GM21737 (cell line): ENCODE measurements at regions not wholly inside any gene's neighbourhood (a gene's known extent, or its start where the extent isn't known, plus 50 kb on each side); places are given as distances from the start of the nearest gene placed in this dataset.
A peak's percentile ranks its signal among the peaks of the same experiment; 100 is the strongest.
"Not testable (repeated sequence)": the region's sequence is repeated elsewhere in the genome, so short reads cannot be mapped to it uniquely, and the experiment has no call there.

ENCODE experiments used
- ATAC-seq: cut with Tn5 transposase; IDR thresholded peaks from one replicate; pipeline ENCODE4 v1.9.1; 2021; ENCODE audit warnings: mild to moderate bottlenecking, moderate library complexity; ENCODE audit not compliant: unreplicated experiment

- no peak for ATAC-seq
Observed at GRCh38 chr11:79525257-79525656, 84.4 kb upstream of the TENM4 start.

- no peak for ATAC-seq
Observed at GRCh38 chr11:79522626-79523025, 81.8 kb upstream of the TENM4 start.

GRCh38 chr11:79520086-79520485, 79.3 kb upstream of the TENM4 start:
- ATAC-seq, result no peak

- ATAC-seq, result no peak
Observed at GRCh38 chr11:79515781-79516180, 75.0 kb upstream of the TENM4 start.

GRCh38 chr11:79514695-79515094, 73.9 kb upstream of the TENM4 start:
- no peak for ATAC-seq

GRCh38 chr11:79514290-79514689, 73.5 kb upstream of the TENM4 start:
- no peak for ATAC-seq

- ATAC-seq, result no peak
Observed at GRCh38 chr11:79512706-79513469, 72.1 kb upstream of the TENM4 start.

- ATAC-seq, result no peak
Observed at GRCh38 chr11:79510960-79511359, 70.1 kb upstream of the TENM4 start.

- ATAC-seq, result no peak
Observed at GRCh38 chr11:79508461-79508860, 67.6 kb upstream of the TENM4 start.

GRCh38 chr11:79507706-79508105, 66.9 kb upstream of the TENM4 start:
- ATAC-seq, result no peak

- ATAC-seq, result no peak
Observed at GRCh38 chr11:79506734-79507344, 66.0 kb upstream of the TENM4 start.

- no peak for ATAC-seq
Observed at GRCh38 chr11:79506124-79506523, 65.3 kb upstream of the TENM4 start.

- no peak for ATAC-seq
Observed at GRCh38 chr11:79503028-79503427, 62.2 kb upstream of the TENM4 start.

- no peak for ATAC-seq
Observed at GRCh38 chr11:79501707-79502106, 60.9 kb upstream of the TENM4 start.

GRCh38 chr11:79499929-79500328, 59.1 kb upstream of the TENM4 start:
- not testable (repeated sequence) for ATAC-seq

GRCh38 chr11:79498667-79499066, 57.8 kb upstream of the TENM4 start:
- no peak for ATAC-seq

- ATAC-seq, result peak; percentile 64
Observed at GRCh38 chr11:79493555-79494171, 52.8 kb upstream of the TENM4 start.

- ATAC-seq, result no peak
Observed at GRCh38 chr11:79492008-79492407, 51.2 kb upstream of the TENM4 start.
